Tibial nerve (tissue), 4 donors: ENCODE measurements at regions not wholly inside any gene's neighbourhood (a gene's known extent, or its start where the extent isn't known, plus 50 kb on each side); places are given as distances from the start of the nearest gene placed in this dataset.

Experiments used
- EP300 ChIP-seq, 2 donors: sonication (generic); formaldehyde crosslinking; IDR thresholded peaks; one replicate each; pipeline ENCODE4 v1.6.1; 2017; ENCODE audit warnings: antibody characterized with exemption in 2 of 2, mild to moderate bottlenecking in 1 of 2
- POLR2A ChIP-seq, 2 donors: fragments of 450-650 bp; IDR thresholded peaks; one replicate each; pipeline ENCODE4 v1.6.1; 2017; ENCODE audit warnings: antibody characterized with exemption in 2 of 2, mild to moderate bottlenecking in 2 of 2, moderate library complexity in 2 of 2
- TF ChIP-seq, protein P1 (sequence below), 5 experiments: fragments of 200-600 bp in 3 of 5; fragments of 450-650 bp in 2 of 5; sonication (generic) in 3 of 5; IDR thresholded peaks; one replicate each; pipeline ENCODE4 v1.5.1; 2016 to 2019; ENCODE audit warnings: antibody characterized with exemption in 5 of 5, mild to moderate bottlenecking in 3 of 5, moderate library complexity in 2 of 5

DNA sequence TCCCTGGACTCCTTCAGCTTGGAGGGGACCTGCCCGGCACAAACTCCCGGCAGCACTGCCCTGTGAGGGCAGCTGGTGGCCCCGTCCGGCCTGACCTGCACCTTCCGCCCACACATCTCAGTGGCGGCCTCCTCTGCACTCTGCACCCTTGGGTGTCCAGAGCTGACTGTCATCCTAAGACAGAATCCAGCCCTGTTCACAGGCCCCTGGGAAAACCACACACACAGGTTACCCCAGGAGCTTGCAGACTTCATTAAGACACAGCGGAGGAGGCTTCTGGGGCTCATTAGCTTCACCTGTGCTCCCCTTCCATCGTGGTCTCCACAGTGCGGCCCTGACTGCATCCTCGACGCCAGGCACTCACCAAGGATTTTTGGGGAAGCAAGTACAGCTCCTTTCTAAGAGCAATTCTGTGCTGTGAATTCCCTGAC is 51.5 kb upstream of the SHH start:
- TF ChIP-seq POLR2A (IDR thresholded peaks at IDR 0.05) (no peak), EP300 (IDR thresholded peaks at IDR 0.05) (no peak)
- TF ChIP-seq, protein P1, sequence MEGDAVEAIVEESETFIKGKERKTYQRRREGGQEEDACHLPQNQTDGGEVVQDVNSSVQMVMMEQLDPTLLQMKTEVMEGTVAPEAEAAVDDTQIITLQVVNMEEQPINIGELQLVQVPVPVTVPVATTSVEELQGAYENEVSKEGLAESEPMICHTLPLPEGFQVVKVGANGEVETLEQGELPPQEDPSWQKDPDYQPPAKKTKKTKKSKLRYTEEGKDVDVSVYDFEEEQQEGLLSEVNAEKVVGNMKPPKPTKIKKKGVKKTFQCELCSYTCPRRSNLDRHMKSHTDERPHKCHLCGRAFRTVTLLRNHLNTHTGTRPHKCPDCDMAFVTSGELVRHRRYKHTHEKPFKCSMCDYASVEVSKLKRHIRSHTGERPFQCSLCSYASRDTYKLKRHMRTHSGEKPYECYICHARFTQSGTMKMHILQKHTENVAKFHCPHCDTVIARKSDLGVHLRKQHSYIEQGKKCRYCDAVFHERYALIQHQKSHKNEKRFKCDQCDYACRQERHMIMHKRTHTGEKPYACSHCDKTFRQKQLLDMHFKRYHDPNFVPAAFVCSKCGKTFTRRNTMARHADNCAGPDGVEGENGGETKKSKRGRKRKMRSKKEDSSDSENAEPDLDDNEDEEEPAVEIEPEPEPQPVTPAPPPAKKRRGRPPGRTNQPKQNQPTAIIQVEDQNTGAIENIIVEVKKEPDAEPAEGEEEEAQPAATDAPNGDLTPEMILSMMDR (IDR thresholded peaks at IDR 0.05) = no peak
